HepG2 (cell line): ENCODE measurements at regions not wholly inside any gene's neighbourhood (a gene's known extent, or its start where the extent isn't known, plus 50 kb on each side); places are given as distances from the start of the nearest gene placed in this dataset.

ENCODE experiments used
- ATAC-seq: fragments of 200-7000 bp; cut with Tn5 transposase; 3 replicates; pipeline ENCODE4 v1.9.1; 2020; ENCODE audit warnings: mild to moderate bottlenecking, moderate library complexity
- BruUV-seq: library from RNA; stranded (reverse); fragments of 400-500 nt; replicated peaks from 2 replicates; lab custom pipeline; 2021; lab: Mats Ljungman, UMichigan
- CTCF ChIA-PET: fragments of 300-600 bp; formaldehyde crosslinking; extraction: SDS; loops from one replicate; lab custom pipeline; 2021; ENCODE audit warnings: low total read pairs, inconsistent platforms, low intra/inter-chr PET ratio; lab: Yijun Ruan, JAX
- POLR2A ChIA-PET: fragments of 350-600 bp; sonication (Branson Sonifier 250); formaldehyde crosslinking; loops from one replicate; lab custom pipeline; 2020; ENCODE audit warnings: antibody characterized with exemption, inconsistent platforms; lab: Yijun Ruan, JAX
- DNase-seq: peaks from one replicate; pipeline ENCODE4 v3.0.0-alpha.2; 2015; ENCODE audit warnings: low spot score
- FAIRE-seq: peaks from 3 replicates; lab custom pipeline; 2011; peaks lifted over from hg19 to GRCh38; lab: Jason Lieb, UNC
- H2AFZ ChIP-seq: one replicate; pipeline ENCODE4 v1.6.1; 2011; ENCODE audit warnings: low read length, inconsistent platforms
- H3K27ac ChIP-seq: fragments of 300-600 bp; 3 replicates; pipeline ENCODE4 v1.8.0; 2011; ENCODE audit warnings: mixed run types, mild to moderate bottlenecking, mixed read lengths, low read length, inconsistent platforms; ENCODE audit not compliant: insufficient read depth; ENCODE audit errors: extremely low read length
- H3K27me3 ChIP-seq, 2 experiments: fragments of 200-600 bp in 1 of 2; 2 replicates in 1 of 2; 3 replicates in 1 of 2; pipeline versions ENCODE4 v1.6.0 to v1.8.0; 2011; ENCODE audit warnings: low read length in 2 of 2, mild to moderate bottlenecking in 2 of 2, moderate library complexity in 2 of 2, inconsistent platforms in 1 of 2; ENCODE audit not compliant: insufficient read depth in 2 of 2, control insufficient read depth in 1 of 2
- H3K36me3 ChIP-seq, 2 experiments: fragments of 200-600 bp in 1 of 2; replicated peaks in 1 of 2; 2 replicates in 1 of 2; 3 replicates in 1 of 2; pipeline versions ENCODE4 v1.5.1 to v1.8.0; 2011; ENCODE audit warnings: low read length in 2 of 2, inconsistent platforms in 1 of 2; ENCODE audit not compliant: insufficient read depth in 2 of 2, control insufficient read depth in 1 of 2
- H3K4me1 ChIP-seq: 2 replicates; pipeline ENCODE4 v1.5.1; 2012; ENCODE audit warnings: low read length, inconsistent platforms; ENCODE audit not compliant: insufficient read depth
- H3K4me2 ChIP-seq: 2 replicates; pipeline ENCODE4 v1.6.0; 2011; ENCODE audit warnings: low read depth, low read length, inconsistent platforms
- H3K4me3 ChIP-seq, 3 experiments: fragments of 200-600 bp in 1 of 3; sonication (generic), shearing (Covaris generic) in 1 of 3; replicated peaks in 1 of 3; 2 replicates each; pipeline ENCODE4 v1.5.1; 2011 to 2016; ENCODE audit warnings: low read length in 3 of 3, inconsistent platforms in 2 of 3, low read depth in 2 of 3, mild to moderate bottlenecking in 2 of 3, control low read depth in 1 of 3, mixed read lengths in 1 of 3; ENCODE audit not compliant: insufficient read depth in 1 of 3
- H3K79me2 ChIP-seq: one replicate; pipeline ENCODE4 v1.6.1; 2011; ENCODE audit warnings: low read length, inconsistent platforms; ENCODE audit not compliant: insufficient read depth
- H3K9ac ChIP-seq: 2 replicates; pipeline ENCODE4 v1.6.0; 2011; ENCODE audit warnings: mild to moderate bottlenecking, low read depth, low read length, inconsistent platforms; ENCODE audit not compliant: insufficient read depth
- H3K9me3 ChIP-seq: 2 replicates; pipeline ENCODE4 v1.5.1; 2012; ENCODE audit warnings: mild to moderate bottlenecking, low read length
- H4K20me1 ChIP-seq: 2 replicates; pipeline ENCODE4 v1.6.0; 2011; ENCODE audit warnings: inconsistent platforms, mild to moderate bottlenecking, low read length, moderate library complexity; ENCODE audit not compliant: insufficient read depth
- CENPT ChIP-seq: sonication (generic); formaldehyde crosslinking; IDR thresholded peaks from 2 replicates; pipeline ENCODE4 v1.8.0; 2022; ENCODE audit warnings: low read depth, mild to moderate bottlenecking, moderate library complexity, missing genetic modification reagents
- EED ChIP-seq: sonication (generic); formaldehyde crosslinking; IDR thresholded peaks from 2 replicates; pipeline ENCODE4 v1.5.0; 2020; ENCODE audit warnings: mild to moderate bottlenecking, missing genetic modification reagents
- ETV6 ChIP-seq: sonication (generic); formaldehyde crosslinking; conservative IDR thresholded peaks from 2 replicates; pipeline ENCODE4 v1.4.0; 2020; ENCODE audit warnings: missing genetic modification reagents
- HDAC1 ChIP-seq: sonication (generic); formaldehyde crosslinking; IDR thresholded peaks from 2 replicates; pipeline ENCODE4 v1.5.1; 2020; ENCODE audit warnings: mild to moderate bottlenecking, missing genetic modification reagents
- IRF2 ChIP-seq: IDR thresholded peaks from 2 replicates; pipeline ENCODE4 v1.6.1; 2018; ENCODE audit warnings: missing genetic modification reagents, missing compliant biosample characterization
- KDM5A ChIP-seq: fragments of 200-600 bp; sonication (generic); IDR thresholded peaks from 2 replicates; pipeline ENCODE4 v1.7.0; 2018; ENCODE audit warnings: antibody characterized with exemption, mild to moderate bottlenecking, low read length, borderline replicate concordance
- KDM6A ChIP-seq: IDR thresholded peaks from 2 replicates; pipeline ENCODE4 v1.6.1; 2016; ENCODE audit warnings: low read depth
- MAX ChIP-seq: IDR thresholded peaks from 2 replicates; pipeline ENCODE4 v1.6.1; 2012; ENCODE audit warnings: inconsistent platforms
- ZBTB21 ChIP-seq: sonication (generic); formaldehyde crosslinking; IDR thresholded peaks from 2 replicates; pipeline ENCODE4 v1.4.0; 2020; ENCODE audit warnings: missing genetic modification reagents
- ZNF124 ChIP-seq: sonication (generic); formaldehyde crosslinking; IDR thresholded peaks from 2 replicates; pipeline ENCODE4 v1.4.0; 2020; ENCODE audit warnings: missing genetic modification reagents
- ZNF274 ChIP-seq: sonication (generic); formaldehyde crosslinking; IDR thresholded peaks from 2 replicates; pipeline ENCODE4 v1.5.1; 2020; ENCODE audit warnings: mild to moderate bottlenecking, missing genetic modification reagents
- ZNF350 ChIP-seq: sonication (generic); formaldehyde crosslinking; IDR thresholded peaks from 2 replicates; pipeline ENCODE4 v1.4.0; 2020; ENCODE audit warnings: mild to moderate bottlenecking, low read depth, missing genetic modification reagents, borderline replicate concordance
- ZNF776 ChIP-seq: sonication (generic); formaldehyde crosslinking; IDR thresholded peaks from 2 replicates; pipeline ENCODE4 v1.4.0; 2020; ENCODE audit warnings: mild to moderate bottlenecking, missing genetic modification reagents
- ZSCAN21 ChIP-seq: sonication (generic); formaldehyde crosslinking; IDR thresholded peaks from 2 replicates; pipeline ENCODE4 v1.8.0; 2022; ENCODE audit warnings: mild to moderate bottlenecking, missing genetic modification reagents, moderate library complexity, borderline replicate concordance
- WGBS: methylation state at CpG from one replicate; pipeline ENCODE4 v1.1.6; 2017; ENCODE audit warnings: low lambda C conversion rate; 5-methylcytosine and 5-hydroxymethylcytosine counted together
- in situ Hi-C: cut with HindIII; loops from 2 replicates; pipeline ENCODE4 v1.10.0; 2017; ENCODE audit warnings: low pct_unique_long_range_greater_than_20kb; ENCODE audit not compliant: extremely low pct_ligation_motif_present
- intact Hi-C: fragments of 100-400 bp; cut with micrococcal nuclease; formaldehyde crosslinking; loops from one replicate; pipeline ENCODE4 v1.10.0; 2022; ENCODE audit not compliant: unreplicated experiment
- TF ChIP-seq, protein P1 (sequence below): sonication (generic); formaldehyde crosslinking; IDR thresholded peaks from 2 replicates; pipeline ENCODE4 v1.4.0; 2020; ENCODE audit warnings: mild to moderate bottlenecking, missing genetic modification reagents

- DNase-seq (no peak), ATAC-seq (no peak), FAIRE-seq (no peak)
- no peak overlapping the region for H3K4me3 ChIP-seq
- H3K4me2 ChIP-seq, result no peak overlapping the region
- no peak overlapping the region for H3K9ac ChIP-seq
- TF ChIP-seq, protein P1, sequence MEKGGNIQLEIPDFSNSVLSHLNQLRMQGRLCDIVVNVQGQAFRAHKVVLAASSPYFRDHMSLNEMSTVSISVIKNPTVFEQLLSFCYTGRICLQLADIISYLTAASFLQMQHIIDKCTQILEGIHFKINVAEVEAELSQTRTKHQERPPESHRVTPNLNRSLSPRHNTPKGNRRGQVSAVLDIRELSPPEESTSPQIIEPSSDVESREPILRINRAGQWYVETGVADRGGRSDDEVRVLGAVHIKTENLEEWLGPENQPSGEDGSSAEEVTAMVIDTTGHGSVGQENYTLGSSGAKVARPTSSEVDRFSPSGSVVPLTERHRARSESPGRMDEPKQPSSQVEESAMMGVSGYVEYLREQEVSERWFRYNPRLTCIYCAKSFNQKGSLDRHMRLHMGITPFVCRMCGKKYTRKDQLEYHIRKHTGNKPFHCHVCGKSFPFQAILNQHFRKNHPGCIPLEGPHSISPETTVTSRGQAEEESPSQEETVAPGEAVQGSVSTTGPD (CRISPR knock-in tag), result no peak
- TF ChIP-seq IRF2 (CRISPR knock-in tag), result no peak
- no peak for TF ChIP-seq MAX
- no peak for TF ChIP-seq ETV6 (CRISPR knock-in tag)
- no peak for TF ChIP-seq ZBTB21 (CRISPR knock-in tag)
- no peak for TF ChIP-seq EED
- TF ChIP-seq ZNF274 (CRISPR knock-in tag), result no peak
- no peak for TF ChIP-seq ZSCAN21 (CRISPR knock-in tag)
- no peak for TF ChIP-seq ZNF124 (CRISPR knock-in tag)
- TF ChIP-seq ZNF776, result no peak
- no peak for TF ChIP-seq KDM6A
- no peak for TF ChIP-seq HDAC1 (CRISPR knock-in tag)
- no peak for TF ChIP-seq CENPT (CRISPR knock-in tag)
- TF ChIP-seq ZNF350 (CRISPR knock-in tag), result no peak
- no peak for TF ChIP-seq KDM5A
- in situ Hi-C loops (no loop called here), intact Hi-C loops (no loop called here)
- H3K36me3 ChIP-seq, result no peaks in the 10 kb centered on the region
- no peaks in the 10 kb centered on the region for H3K4me1 ChIP-seq
- no peak overlapping the region for H3K27ac ChIP-seq
- no peak overlapping the region for H2AFZ ChIP-seq
- ChIA-PET POLR2A (no interaction called here), CTCF (no interaction called here)
- no peaks in the 10 kb centered on the region for H3K27me3 ChIP-seq
- H3K79me2 ChIP-seq, result no peaks in the 10 kb centered on the region
- no peaks in the 10 kb centered on the region for H3K9me3 ChIP-seq
- 67% methylated on average over 1 of the region's 1 CpG for WGBS
- BruUV-seq, result no TSS peak
- H4K20me1 ChIP-seq, result no peaks in the 10 kb centered on the region
These were observed 185.8 kb upstream of the TLE3 start for GRCh38 chr15:70283511-70283910.
